Ovary (tissue), 3 donors: ENCODE measurements at regions not wholly inside any gene's neighbourhood (a gene's known extent, or its start where the extent isn't known, plus 50 kb on each side); places are given as distances from the start of the nearest gene placed in this dataset.
"Not testable (repeated sequence)": the region's sequence is repeated elsewhere in the genome, so short reads cannot be mapped to it uniquely, and the experiment has no call there.

ENCODE experiments used
- EP300 ChIP-seq: sonication (generic); formaldehyde crosslinking; IDR thresholded peaks from one replicate; pipeline ENCODE4 v1.6.1; 2017; ENCODE audit warnings: antibody characterized with exemption
- TF ChIP-seq, protein P1 (sequence below), 3 donors: fragments of 450-650 bp in 2 of 3; fragments of 200-600 bp in 1 of 3; IDR thresholded peaks; one replicate each; pipeline versions ENCODE4 v1.5.1 to v1.8.0; 2016 to 2022; ENCODE audit warnings: antibody characterized with exemption in 3 of 3, mild to moderate bottlenecking in 1 of 3
- donor health status: DM: no; HTN: no; CAD: no.

DNA sequence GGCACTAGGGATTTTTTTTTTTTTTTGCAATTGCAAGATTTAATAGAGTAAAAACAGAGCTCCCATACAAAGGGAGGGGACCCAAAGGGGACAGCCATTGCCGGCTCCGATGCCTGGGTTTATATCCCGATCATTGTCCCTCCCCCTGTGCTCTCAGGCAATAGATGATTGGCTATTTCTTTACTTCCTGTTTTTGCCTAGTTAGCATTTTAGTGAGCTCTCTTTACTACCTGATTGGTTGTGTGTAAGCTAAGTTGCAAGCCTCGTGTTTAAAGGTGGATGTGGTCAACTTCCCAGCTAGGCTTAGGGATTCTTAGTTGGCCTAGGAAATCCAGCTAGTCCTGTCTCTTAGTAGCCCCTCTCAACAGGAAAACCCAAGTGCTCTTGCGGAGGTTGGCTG, 148.2 kb upstream of the TNFAIP3 start:
- TF ChIP-seq EP300: not testable (repeated sequence)
- TF ChIP-seq, protein P1, sequence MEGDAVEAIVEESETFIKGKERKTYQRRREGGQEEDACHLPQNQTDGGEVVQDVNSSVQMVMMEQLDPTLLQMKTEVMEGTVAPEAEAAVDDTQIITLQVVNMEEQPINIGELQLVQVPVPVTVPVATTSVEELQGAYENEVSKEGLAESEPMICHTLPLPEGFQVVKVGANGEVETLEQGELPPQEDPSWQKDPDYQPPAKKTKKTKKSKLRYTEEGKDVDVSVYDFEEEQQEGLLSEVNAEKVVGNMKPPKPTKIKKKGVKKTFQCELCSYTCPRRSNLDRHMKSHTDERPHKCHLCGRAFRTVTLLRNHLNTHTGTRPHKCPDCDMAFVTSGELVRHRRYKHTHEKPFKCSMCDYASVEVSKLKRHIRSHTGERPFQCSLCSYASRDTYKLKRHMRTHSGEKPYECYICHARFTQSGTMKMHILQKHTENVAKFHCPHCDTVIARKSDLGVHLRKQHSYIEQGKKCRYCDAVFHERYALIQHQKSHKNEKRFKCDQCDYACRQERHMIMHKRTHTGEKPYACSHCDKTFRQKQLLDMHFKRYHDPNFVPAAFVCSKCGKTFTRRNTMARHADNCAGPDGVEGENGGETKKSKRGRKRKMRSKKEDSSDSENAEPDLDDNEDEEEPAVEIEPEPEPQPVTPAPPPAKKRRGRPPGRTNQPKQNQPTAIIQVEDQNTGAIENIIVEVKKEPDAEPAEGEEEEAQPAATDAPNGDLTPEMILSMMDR (IDR thresholded peaks at IDR 0.05): not testable (repeated sequence)
